ENCODE measurements at regions not wholly inside any gene's neighbourhood (a gene's known extent, or its start where the extent isn't known, plus 50 kb on each side); places are given as distances from the start of the nearest gene placed in this dataset.

DNA sequence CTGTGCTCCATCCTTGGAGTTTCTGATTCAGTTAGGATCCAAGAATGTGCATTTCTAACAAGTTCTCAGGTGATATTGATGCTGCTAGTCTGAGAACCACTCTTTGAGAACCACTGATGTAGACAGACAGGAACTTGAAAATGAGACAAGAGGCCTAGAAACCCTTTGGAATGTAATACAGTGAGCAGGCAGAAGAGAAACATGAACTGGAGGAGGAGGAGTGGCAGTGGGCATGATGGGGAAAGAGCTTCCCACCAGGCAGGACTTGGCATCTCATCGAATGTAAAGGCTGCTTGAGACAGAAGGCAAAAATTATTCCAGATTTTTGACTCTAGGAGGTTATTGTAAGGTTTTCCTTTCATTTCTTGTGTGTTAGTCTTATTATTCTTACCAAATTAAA, 295.8 kb upstream of the SGCD start:
- TF ChIP-seq, protein P1, sequence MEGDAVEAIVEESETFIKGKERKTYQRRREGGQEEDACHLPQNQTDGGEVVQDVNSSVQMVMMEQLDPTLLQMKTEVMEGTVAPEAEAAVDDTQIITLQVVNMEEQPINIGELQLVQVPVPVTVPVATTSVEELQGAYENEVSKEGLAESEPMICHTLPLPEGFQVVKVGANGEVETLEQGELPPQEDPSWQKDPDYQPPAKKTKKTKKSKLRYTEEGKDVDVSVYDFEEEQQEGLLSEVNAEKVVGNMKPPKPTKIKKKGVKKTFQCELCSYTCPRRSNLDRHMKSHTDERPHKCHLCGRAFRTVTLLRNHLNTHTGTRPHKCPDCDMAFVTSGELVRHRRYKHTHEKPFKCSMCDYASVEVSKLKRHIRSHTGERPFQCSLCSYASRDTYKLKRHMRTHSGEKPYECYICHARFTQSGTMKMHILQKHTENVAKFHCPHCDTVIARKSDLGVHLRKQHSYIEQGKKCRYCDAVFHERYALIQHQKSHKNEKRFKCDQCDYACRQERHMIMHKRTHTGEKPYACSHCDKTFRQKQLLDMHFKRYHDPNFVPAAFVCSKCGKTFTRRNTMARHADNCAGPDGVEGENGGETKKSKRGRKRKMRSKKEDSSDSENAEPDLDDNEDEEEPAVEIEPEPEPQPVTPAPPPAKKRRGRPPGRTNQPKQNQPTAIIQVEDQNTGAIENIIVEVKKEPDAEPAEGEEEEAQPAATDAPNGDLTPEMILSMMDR (IDR thresholded peaks at IDR 0.05; ENCODE audit: low read depth, low read length): no peak

GRCh38 chr5:156036640-156037039, 290.3 kb upstream of the SGCD start:
- TF ChIP-seq, protein P1 (IDR thresholded peaks at IDR 0.05; ENCODE audit: low read depth, low read length): no peak
- peak; percentile 7 for DNase-seq (ENCODE audit: extremely low read depth, low read depth)

More for the DNA sequence above, 295.8 kb upstream of the SGCD start:
- no peak for DNase-seq (ENCODE audit: extremely low read depth, low read depth)

DNA sequence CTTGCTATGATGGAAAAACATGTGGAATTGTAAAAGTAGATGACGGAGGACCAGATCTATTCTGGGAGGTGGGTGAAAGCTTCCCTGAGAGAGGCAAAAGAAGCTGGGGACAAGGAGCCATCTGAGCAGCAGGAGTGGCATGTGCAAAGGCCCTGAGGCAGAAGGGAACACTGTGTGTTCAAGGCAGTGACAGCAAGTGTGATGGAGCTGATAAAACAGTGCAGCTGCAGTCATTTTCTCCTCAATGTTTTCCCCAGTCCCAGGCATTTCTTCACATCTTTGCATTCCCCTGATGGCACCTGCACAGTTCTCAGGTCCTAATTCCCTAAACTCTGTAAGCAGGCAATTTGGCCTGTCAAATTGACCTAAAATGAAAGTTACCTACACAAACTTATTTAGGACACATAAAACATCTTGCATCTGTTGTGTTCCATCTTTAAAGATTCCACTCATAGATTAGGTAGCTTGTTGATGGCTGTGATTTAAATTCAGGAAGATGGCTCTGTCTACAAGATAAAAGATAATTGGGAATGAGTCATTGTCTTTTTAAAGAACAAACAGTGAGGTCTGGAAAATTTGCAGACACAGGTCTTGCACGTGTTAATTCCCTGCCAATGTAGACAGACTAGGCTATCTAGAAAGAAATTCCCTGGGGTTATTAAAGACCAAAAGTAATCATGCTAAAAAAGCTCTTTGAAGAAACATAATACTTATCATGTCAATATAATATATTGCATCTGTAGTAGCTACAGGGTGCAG, 289.6 kb upstream of the SGCD start:
- TF ChIP-seq, protein P1 (IDR thresholded peaks at IDR 0.05; ENCODE audit: low read depth, low read length): no peak
- DNase-seq (ENCODE audit: extremely low read depth, low read depth): no peak

DNA sequence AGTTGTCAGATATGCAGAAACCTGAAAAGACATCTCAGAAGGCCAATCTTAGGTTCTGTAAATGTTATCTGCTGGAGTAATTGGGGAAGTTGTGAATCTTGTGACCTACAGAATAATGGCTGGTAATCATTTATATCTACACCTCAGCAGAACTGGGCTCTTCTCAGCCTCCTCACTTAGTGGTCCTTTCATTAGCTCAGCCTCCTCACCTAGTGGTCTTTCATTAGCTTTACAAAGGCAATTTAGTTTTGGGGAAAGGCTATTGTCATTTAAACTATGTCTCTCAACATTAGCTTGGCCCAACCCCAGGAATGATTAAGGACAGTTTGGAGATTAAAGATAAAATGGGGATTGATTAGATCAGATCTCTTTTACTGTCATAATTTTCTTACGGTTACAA, 284.2 kb upstream of the SGCD start:
- TF ChIP-seq, protein P1 (IDR thresholded peaks at IDR 0.05; ENCODE audit: low read depth, low read length): no peak
- no peak for DNase-seq (ENCODE audit: extremely low read depth, low read depth)

DNA sequence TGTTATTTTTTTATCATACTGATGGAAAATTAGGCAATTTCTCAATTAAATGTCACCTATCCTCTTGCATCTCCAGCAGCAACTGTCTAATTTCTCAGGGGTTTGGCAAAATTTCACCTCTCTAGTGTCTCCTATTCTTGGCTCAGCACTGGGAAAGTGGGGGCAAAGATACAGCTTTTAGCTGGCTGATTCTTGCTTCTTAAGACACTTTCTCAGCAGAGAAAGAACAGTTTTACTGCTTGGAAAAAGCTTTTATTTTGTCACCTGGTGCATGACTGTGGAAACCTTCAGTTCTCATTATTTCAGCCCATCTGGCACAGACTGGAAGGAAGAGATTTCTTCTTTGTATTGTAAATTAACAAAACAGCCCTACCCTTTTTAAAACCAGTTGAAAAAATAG, 283.6 kb upstream of the SGCD start:
- TF ChIP-seq, protein P1 (IDR thresholded peaks at IDR 0.05; ENCODE audit: low read depth, low read length): no peak
- DNase-seq (ENCODE audit: extremely low read depth, low read depth): no peak

DNA sequence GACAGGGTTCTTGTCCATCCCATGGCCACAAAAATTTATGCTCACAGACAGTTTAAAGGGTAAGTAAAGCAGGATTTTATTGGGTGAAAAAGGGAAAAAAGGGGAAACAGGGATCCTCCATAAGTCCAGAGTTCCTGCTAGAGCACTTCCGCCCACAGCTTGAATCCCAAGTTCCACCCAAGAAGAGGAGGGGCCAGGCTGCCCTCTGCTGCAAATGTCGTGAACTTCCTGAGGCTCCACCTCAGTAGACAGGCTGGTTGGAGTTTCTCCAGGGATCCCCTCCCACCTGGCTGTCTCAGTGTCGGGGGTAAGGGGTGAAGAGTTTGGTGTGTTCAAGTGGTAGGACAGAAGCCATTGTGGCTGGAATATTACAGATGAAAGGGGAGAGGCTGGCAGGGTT, 275.0 kb upstream of the SGCD start:
- DNase-seq (ENCODE audit: extremely low read depth, low read depth): no peak

DNA sequence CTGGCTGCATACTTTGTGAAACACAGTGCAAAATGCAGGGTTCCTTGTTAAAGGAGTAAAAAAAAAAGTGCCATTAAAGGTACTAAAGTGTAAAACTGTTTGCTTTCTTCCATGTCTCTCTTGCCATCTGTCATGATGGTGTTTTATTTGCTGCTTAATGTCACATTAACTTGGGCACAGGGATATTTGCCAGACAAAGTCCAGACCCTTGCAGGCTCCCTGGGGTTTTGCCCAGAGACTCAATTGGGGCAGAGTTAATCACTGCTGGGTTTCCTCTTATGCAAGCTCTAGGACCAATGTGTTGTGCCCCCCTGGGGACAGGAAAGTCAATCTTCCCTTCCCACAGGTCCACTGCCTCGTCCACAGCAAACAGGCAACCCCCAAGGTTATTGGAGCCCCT, 274.3 kb upstream of the SGCD start:
- TF ChIP-seq, protein P1 (IDR thresholded peaks at IDR 0.05; ENCODE audit: low read depth, low read length): no peak
- no peak for DNase-seq (ENCODE audit: extremely low read depth, low read depth)

More for the DNA sequence above, 275.0 kb upstream of the SGCD start:
- TF ChIP-seq, protein P1 (IDR thresholded peaks at IDR 0.05; ENCODE audit: low read depth, low read length): no peak

All from AG09319 (cell line).